ENCODE measurements at regions not wholly inside any gene's neighbourhood (a gene's known extent, or its start where the extent isn't known, plus 50 kb on each side); places are given as distances from the start of the nearest gene placed in this dataset.

DNA sequence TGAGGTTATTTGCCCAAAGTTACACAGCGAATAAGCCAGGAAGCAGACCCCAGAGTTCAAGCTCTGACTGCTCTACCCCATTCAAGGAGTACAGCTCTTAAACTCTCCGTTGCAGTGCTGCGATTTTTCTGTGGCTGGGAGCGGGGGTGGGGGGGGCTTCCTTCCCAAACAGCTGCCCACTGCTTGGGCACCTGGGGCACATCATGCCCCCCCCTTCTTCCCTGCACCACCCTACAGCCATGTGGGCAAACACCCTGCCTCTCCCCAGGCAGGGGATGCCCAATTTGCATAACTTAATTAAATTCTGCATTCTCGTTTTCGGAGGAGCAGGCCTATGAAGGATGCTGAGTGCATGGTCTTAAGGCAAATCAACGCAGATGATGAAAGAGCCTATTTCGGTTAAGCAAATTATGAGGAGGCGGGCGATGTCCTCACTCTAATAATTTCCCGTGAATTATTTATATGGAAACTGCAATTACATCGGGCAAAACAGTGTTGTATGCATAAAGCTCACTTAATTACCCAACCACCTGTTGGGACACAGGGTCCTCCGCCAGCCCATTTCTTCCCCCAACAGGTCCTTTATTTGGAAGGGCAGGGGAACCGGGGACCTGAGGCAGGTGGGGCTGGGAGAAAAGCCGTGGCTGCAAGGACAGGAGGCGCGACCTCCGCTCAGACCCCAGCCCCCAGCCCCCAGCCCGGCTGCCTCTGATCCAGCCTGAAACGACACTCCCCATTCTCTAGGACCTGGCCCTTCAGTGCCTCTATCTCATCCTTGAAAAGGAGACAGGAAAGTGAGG is 610.5 kb downstream of the BUD13 start:
- TF ChIP-seq, protein P1, sequence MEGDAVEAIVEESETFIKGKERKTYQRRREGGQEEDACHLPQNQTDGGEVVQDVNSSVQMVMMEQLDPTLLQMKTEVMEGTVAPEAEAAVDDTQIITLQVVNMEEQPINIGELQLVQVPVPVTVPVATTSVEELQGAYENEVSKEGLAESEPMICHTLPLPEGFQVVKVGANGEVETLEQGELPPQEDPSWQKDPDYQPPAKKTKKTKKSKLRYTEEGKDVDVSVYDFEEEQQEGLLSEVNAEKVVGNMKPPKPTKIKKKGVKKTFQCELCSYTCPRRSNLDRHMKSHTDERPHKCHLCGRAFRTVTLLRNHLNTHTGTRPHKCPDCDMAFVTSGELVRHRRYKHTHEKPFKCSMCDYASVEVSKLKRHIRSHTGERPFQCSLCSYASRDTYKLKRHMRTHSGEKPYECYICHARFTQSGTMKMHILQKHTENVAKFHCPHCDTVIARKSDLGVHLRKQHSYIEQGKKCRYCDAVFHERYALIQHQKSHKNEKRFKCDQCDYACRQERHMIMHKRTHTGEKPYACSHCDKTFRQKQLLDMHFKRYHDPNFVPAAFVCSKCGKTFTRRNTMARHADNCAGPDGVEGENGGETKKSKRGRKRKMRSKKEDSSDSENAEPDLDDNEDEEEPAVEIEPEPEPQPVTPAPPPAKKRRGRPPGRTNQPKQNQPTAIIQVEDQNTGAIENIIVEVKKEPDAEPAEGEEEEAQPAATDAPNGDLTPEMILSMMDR (IDR thresholded peaks at IDR 0.05) = no peak
- TF ChIP-seq EP300 (IDR thresholded peaks at IDR 0.05) (no peak), POLR2AphosphoS5 (IDR thresholded peaks at IDR 0.05) (no peak), POLR2A (IDR thresholded peaks at IDR 0.05) (no peak)
- Histone ChIP-seq H3K27ac (no peak overlapping the region), H3K4me1 (no peaks in the 10 kb centered on the region), H3K9me3 (no peaks in the 10 kb centered on the region), H3K27me3 (peaks cover 24% of the 10 kb centered on the region), H3K36me3 (no peaks in the 10 kb centered on the region), H3K4me3 (no peak overlapping the region)
- ATAC-seq = no peak
- 60 to 81% methylated on average over 6 to 10 of the region's 20 CpGs for WGBS, 2 donors (ENCODE audit: low coverage in 1 of 2)

DNA sequence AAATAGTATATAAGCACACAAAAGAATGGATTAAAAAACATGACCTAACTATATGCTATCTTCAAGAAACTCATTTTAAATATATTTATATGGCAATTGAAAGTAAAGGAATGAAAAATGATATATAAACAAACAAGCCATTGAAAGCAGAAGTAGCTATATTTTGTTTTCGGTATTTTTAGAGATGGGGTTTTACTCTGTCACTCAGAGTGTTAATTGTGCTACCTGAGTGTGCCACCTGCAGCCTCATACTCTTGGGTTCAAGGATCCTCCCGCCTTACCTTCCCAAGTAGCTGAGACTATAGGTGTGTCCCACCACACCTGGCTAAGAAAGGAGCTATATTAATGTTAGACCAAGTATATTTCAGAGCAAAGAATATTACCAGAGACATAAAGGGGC is 624.1 kb downstream of the BUD13 start:
- WGBS, 2 donors (ENCODE audit: low coverage in 1 of 2) = 84 to 85% methylated on average over 2 of the region's 2 CpGs
- no peak overlapping the region for H3K4me3 ChIP-seq
- H3K4me1 ChIP-seq = no peaks in the 10 kb centered on the region
- TF ChIP-seq, protein P1 (IDR thresholded peaks at IDR 0.05) = no peak
- TF ChIP-seq EP300 (IDR thresholded peaks at IDR 0.05) = no peak
- TF ChIP-seq POLR2A (IDR thresholded peaks at IDR 0.05) = no peak
- TF ChIP-seq POLR2AphosphoS5 (IDR thresholded peaks at IDR 0.05) = no peak
- H3K9me3 ChIP-seq = no peaks in the 10 kb centered on the region
- no peaks in the 10 kb centered on the region for H3K36me3 ChIP-seq
- H3K27me3 ChIP-seq = peaks cover 8% of the 10 kb centered on the region
- no peak for ATAC-seq
- H3K27ac ChIP-seq = no peak overlapping the region

DNA sequence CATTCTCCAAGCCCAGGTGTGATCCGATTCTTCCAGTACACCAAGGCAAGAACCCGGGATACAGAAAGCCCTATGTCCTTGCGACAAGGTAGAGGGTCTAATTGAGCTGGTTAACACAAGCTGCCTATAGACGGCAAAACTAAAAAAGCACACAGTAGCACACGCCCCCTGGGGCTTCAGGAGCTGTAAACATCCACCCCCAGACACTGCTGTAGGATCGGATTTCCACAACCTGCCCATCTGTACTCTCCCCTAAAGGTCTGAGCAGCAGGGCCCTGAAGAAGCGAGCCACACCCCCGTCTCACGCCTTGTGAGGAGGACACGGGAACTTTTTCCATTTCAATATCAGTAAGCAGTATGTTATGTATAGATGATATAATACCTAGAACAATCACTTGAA is 624.7 kb downstream of the BUD13 start:
- peaks cover 8% of the 10 kb centered on the region for H3K27me3 ChIP-seq
- TF ChIP-seq, protein P1 (IDR thresholded peaks at IDR 0.05) = no peak
- TF ChIP-seq POLR2AphosphoS5 (IDR thresholded peaks at IDR 0.05) (no peak), EP300 (IDR thresholded peaks at IDR 0.05) (no peak), POLR2A (IDR thresholded peaks at IDR 0.05) (no peak)
- no peak overlapping the region for H3K27ac ChIP-seq
- no peaks in the 10 kb centered on the region for H3K36me3 ChIP-seq
- WGBS, 2 donors (ENCODE audit: low coverage in 1 of 2) = 26 to 33% methylated on average over 5 to 8 of the region's 10 CpGs
- no peaks in the 10 kb centered on the region for H3K4me1 ChIP-seq
- H3K9me3 ChIP-seq = no peaks in the 10 kb centered on the region
- no peak overlapping the region for H3K4me3 ChIP-seq
- no peak for ATAC-seq

DNA sequence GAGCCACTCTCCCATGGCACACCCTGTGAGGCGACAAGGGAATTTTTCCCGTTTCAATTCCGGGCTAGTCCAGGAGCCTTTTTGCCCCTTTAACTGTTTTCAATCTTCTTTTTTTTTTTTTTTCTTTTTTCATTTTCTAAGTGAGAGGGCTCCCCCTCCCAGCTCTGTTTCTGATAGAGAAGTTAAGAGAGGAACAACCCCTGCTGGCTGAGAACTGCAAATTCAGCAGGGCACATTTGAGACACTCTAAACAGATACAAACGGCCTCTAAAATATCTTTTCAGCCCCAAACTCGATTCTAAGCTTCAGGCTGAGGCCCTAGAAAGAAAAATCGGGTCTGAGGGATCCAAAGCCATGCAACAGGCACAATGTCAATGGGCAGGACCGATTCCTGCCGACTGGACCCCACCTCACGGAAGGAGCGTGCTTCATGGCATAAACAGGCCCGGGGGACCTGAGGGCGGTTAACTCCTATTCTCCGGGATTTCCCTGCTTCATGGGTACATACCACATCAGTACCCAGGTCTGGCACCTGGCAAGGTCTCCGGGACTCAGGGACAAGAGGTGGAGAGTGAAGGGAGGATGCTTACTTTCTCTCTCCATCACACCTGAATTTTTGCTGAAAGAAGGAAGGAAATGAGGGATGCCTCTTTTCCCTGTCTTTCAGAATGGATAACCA is 627.5 kb downstream of the BUD13 start:
- ATAC-seq = no peak
- WGBS, 2 donors (ENCODE audit: low coverage in 1 of 2) = 96 to 100% methylated on average over 3 to 4 of the region's 14 CpGs
- no peaks in the 10 kb centered on the region for H3K9me3 ChIP-seq
- no peak overlapping the region for H3K27ac ChIP-seq
- H3K4me1 ChIP-seq = no peaks in the 10 kb centered on the region
- H3K27me3 ChIP-seq = peaks cover 8% of the 10 kb centered on the region
- no peaks in the 10 kb centered on the region for H3K36me3 ChIP-seq
- TF ChIP-seq POLR2AphosphoS5 (IDR thresholded peaks at IDR 0.05) (no peak), EP300 (IDR thresholded peaks at IDR 0.05) (no peak), POLR2A (IDR thresholded peaks at IDR 0.05) (no peak)
- TF ChIP-seq, protein P1 (IDR thresholded peaks at IDR 0.05) = no peak
- no peak overlapping the region for H3K4me3 ChIP-seq

Measured in gastroesophageal sphincter (tissue), 4 donors.